Stimulated activated CD4-positive, alpha-beta T cell treated with anti-CD3 and anti-CD28 coated beads, Interleukin-1b, Interleukin-23, amount 100 ng/mL, for 24 hours (primary cell): ENCODE measurements at regions not wholly inside any gene's neighbourhood (a gene's known extent, or its start where the extent isn't known, plus 50 kb on each side); places are given as distances from the start of the nearest gene placed in this dataset.

ENCODE experiments used
- DNase-seq, 4 experiments: peaks; one replicate each; pipeline ENCODE4 v3.0.0-alpha.2; 2020; ENCODE audit warnings: low read depth in 4 of 4, low spot score in 1 of 4

DNA sequence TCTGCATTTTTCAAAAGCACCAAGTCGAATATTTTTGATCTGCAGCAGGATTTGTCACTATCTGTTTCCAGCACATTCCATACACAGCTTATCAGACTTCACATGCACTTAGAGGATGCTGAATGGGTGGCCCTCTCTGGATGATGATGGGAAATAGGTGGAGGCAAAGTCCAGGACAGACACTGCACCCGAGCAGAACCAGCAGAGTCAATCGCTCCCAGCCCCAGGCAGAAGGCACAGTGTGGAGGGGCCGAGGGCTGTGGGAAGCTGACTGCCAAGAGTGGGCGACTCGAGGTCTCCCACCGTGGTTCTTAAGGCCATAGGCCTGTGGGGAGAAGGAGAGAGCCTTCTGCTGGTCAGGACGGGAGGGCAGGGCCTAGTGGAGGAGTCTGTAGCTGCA lies 490.2 kb upstream of the MGMT start:
- DNase-seq: no peak

GRCh38 chr10:128978211-128978610 lies 488.8 kb upstream of the MGMT start:
- DNase-seq: no peak

DNA sequence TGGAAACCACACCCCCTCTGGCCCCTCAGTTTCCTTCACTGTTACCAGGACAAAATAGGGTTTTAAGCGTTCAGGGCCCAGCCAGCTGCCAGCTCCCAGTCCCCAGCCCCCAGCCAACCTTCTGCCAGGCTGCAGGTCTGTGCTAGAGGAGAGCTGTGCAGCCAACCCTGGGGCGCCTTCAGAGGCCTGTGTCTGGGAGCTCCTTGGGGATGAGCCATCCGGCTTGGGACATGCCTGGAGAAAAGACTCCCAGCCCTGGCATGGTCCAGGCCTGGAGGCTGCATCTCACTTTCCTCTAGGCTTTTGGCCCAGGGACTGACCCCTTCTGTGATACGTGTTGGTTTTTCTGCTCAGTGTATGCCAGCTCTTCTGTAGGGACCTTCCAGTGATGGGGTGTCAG lies 487.6 kb upstream of the MGMT start:
- DNase-seq: no peak

DNA sequence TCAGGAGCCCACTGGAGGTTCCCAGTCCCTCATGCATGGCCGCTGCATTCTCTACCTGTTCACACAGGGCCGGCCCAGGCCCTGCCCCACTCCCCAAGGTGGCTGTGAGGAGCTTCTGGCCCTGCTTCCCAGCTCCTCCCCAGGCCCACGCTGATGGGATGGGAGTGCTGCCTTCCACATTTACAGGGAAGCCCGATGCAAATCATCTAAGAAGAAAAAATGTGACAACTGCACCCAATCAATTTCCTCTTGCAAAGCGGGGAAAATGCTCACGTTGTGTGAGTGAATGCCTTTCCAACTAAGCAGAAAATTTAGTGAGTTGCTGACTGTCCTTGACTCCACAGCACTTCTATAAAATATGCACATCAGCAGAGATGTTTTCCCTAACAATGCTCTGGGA lies 485.8 kb upstream of the MGMT start:
- DNase-seq: no peak

GRCh38 chr10:128981881-128982615 lies 485.0 kb upstream of the MGMT start:
- no peak for DNase-seq

GRCh38 chr10:128982616-128982915 lies 484.5 kb upstream of the MGMT start:
- DNase-seq: no peak

DNA sequence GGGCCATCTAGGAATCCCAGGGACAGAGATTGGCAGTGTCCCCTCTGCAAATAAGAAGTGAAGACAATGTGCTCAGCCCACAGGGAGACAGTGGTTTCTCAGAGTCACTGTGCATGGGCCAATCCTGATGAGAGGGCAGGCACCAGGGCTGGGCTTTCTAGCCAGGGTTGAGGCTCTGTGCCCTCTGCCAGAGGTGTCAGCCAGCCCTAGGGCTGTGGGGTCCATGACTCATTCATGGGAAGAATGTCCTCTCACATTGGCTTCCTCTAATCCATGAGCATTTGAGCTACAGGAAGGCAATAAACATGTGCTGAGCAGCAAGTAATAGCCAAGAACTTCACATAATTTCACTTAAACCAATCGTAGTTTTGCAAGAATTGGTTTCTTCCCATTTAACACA lies 482.0 kb upstream of the MGMT start:
- no peak for DNase-seq

DNA sequence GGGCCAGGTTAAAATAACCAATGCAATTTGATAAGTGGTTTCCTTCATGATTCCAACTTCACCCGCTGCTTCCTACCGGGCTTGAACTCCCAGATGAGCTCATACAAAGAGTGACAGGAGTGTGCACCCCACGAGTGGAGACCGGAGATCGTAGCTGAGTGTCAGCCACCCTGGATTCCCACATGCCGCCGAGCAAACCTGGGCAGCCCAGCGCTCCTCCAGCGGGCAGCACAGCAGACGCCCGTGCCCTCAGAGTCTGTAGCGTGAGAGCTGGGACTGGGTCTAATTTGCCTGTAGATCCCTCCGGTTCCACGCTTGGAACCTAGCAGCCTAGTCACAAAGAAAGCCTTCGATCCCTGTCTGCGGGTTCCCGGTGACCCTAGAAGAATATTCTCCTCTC lies 476.1 kb upstream of the MGMT start:
- DNase-seq: no peak

- no peak for DNase-seq
These were observed 474.3 kb upstream of the MGMT start for GRCh38 chr10:128992770-128993169.

- DNase-seq: no peak
These were observed 473.6 kb upstream of the MGMT start for GRCh38 chr10:128993443-128993842.

- no peak for DNase-seq
These were observed 473.0 kb upstream of the MGMT start for GRCh38 chr10:128993911-128994538.

- no peak for DNase-seq
These were observed 472.4 kb upstream of the MGMT start for GRCh38 chr10:128994598-128995143.

DNA sequence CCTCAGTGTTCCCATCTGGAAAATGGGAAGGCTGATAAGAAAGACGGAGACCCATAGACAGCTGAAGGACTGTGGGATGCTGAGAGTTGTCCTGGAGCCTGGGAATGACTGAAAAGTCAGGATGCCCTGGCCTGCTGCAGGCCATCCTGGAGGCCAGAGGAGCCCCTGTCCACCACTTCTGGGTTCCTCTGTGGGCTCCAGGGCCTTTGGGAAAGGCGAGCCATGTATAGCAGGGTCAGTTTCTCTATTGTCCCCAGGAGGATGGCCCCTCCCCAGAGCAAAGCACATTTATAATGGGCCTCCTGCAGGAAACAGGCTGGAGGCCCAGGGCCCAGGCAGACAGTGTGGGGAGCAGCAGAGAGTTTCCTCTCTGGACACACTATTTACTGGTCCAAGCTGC lies 471.4 kb upstream of the MGMT start:
- DNase-seq: no peak

DNA sequence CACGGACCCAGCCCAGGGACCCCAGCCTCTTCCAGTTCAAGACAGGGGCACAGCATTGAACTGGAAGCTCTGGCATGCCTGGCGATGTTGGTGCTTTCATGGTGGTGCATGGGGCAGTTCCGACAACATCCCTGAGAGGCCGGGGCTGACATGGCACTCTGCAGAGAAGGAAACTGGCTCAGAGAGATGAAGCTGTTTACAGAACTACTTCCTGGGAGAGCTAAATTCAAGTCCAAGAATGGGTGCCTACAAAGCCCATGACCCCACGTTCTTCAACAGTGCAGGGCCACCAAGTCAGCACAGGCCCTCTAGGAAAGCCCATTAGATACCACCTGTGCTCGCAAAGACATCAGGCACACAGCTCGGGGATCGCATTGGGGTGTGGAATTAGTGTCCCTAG lies 470.9 kb upstream of the MGMT start:
- no peak for DNase-seq

- DNase-seq: no peak
These were observed 468.8 kb upstream of the MGMT start for GRCh38 chr10:128998101-128998805.

- DNase-seq: no peak
These were observed 462.6 kb upstream of the MGMT start for GRCh38 chr10:129004398-129004797.

DNA sequence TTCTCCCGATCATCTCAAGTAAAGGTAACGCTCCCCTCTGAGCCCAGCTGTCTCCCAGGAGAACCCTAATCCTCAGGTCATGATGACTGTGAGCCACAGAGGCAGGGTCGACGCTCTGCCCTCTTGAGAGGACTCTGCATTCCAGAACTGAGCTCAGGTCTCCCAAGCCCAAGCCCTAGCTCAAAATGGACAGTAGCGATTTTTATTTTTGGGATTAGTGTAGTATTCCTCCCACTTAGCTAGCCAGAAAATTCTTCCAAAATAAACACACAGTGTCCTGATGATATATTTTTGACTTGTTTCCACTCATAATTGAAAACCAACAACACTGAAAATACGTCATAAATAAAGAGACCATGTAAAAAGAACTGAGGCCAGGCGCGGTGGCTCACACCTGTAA lies 462.0 kb upstream of the MGMT start:
- no peak for DNase-seq

DNA sequence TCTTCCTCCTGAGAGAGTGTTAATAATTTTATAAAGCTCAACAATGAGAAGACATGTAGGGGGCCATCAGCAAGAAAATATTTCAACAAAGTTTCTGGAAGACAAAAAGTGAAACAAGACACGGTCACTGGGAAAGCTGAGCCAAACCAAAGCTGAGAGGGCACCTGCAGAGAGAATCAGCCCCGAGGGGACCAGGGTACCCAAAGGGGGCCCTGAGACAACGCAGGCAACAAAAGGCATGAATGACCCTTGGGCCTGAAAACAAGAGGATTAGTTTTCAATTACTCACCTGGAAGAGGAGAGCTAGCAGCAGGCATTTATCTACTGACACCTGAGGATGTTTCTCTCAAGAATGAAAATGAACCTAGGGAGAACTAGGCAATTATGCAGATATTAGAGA lies 461.2 kb upstream of the MGMT start:
- no peak for DNase-seq

GRCh38 chr10:129018511-129018910 lies 448.5 kb upstream of the MGMT start:
- DNase-seq: no peak

DNA sequence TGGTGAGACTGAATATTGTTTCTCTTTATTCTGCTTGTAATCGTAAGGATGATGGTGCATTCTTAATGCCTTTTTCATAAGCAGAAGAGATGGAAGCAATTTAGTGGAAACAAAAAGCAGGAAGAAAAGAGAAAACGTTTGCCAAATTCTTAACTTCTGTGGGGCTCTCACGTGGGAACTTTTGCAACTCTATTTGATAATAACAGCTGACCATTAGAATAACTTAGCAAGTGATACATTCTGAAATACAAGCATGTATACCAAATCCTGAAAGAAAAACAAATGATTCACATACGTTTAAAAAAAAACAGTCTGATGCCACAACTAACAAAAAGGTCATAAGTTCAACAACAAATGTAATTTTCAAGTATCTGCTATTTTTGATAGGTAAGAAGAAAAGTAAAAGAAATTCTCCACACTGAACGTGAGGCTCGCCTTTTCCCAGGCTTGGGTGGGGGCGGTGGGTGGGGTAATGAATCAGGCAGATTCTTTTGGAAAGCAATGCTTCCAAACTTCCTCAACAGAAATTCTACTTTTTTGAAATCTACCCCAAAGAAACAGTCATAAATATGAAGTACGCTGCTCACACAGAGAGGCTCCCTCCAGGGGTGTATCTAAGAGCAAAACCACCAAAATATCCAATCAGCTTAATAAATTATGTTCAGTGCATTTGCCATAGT lies 446.2 kb upstream of the MGMT start:
- DNase-seq: no peak

DNA sequence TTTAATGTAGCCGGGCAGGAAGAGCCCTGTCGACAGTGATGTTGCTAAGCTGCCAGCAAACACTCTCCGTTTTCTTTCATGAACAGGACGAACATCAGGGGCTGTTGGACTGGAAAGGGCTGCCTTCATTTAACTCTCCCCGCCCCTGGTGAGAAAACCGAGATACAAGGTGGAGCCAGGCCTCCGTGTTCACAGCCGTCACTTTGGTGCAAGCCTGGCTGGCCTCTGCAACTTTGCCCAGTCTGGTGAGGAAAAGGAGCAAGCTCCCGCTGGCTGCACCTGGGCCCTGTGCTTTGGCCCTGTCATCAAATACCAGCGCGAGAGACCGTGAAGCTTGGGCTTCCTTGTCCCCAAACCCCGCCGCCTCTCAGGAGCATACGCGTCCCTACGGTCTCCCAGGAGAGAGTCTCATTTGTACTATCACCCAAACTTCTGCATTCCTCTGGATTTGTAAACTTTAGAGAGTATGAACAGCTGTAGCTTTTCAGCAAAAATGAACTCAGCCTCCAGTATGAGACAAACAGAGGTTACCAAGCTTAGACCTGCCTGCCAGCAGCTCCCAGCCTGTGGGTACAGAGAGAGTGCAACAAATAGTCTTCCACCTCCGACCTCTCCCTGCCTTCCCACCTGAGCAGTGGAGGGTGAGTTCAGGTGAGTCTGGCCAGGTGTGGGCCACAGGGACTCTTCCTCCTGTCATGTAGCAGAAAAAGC lies 445.3 kb upstream of the MGMT start:
- DNase-seq: no peak
